ENCODE measurements at regions not wholly inside any gene's neighbourhood (a gene's known extent, or its start where the extent isn't known, plus 50 kb on each side); places are given as distances from the start of the nearest gene placed in this dataset.
"Not testable (repeated sequence)": the region's sequence is repeated elsewhere in the genome, so short reads cannot be mapped to it uniquely, and the experiment has no call there.

- FAIRE-seq; DNase-seq (ENCODE audit: extremely low spot score, insufficient read length, low read depth): not testable (repeated sequence)
These were observed 1183.2 kb upstream of the WWC1 start for GRCh38 chr5:167108266-167108665.

- DNase-seq (ENCODE audit: extremely low spot score, insufficient read length, low read depth) (no peak), FAIRE-seq (no peak)
These were observed 1178.9 kb upstream of the WWC1 start for GRCh38 chr5:167112556-167112955.

- FAIRE-seq (no peak), DNase-seq (ENCODE audit: extremely low spot score, insufficient read length, low read depth) (no peak)
These were observed 1169.2 kb upstream of the WWC1 start for GRCh38 chr5:167122267-167122666.

- FAIRE-seq (no peak), DNase-seq (ENCODE audit: extremely low spot score, insufficient read length, low read depth) (no peak)
These were observed 1168.3 kb upstream of the WWC1 start for GRCh38 chr5:167123126-167123525.

- DNase-seq (ENCODE audit: extremely low spot score, insufficient read length, low read depth) (no peak), FAIRE-seq (no peak)
These were observed 1162.9 kb upstream of the WWC1 start for GRCh38 chr5:167128581-167128980.

- no peak for DNase-seq (ENCODE audit: extremely low spot score, insufficient read length, low read depth)
- no peak for FAIRE-seq
These were observed 1150.7 kb upstream of the WWC1 start for GRCh38 chr5:167140548-167141291.

GRCh38 chr5:167143716-167144115 is 1147.7 kb upstream of the WWC1 start:
- no peak for DNase-seq (ENCODE audit: extremely low spot score, insufficient read length, low read depth)

GRCh38 chr5:167145841-167146240 is 1145.6 kb upstream of the WWC1 start:
- FAIRE-seq = no peak
- no peak for DNase-seq (ENCODE audit: extremely low spot score, insufficient read length, low read depth)

More at GRCh38 chr5:167143716-167144115, 1147.7 kb upstream of the WWC1 start:
- FAIRE-seq = no peak

GRCh38 chr5:167147879-167148278 is 1143.6 kb upstream of the WWC1 start:
- no peak for FAIRE-seq
- DNase-seq (ENCODE audit: extremely low spot score, insufficient read length, low read depth) = no peak

- FAIRE-seq = no peak
These were observed 1140.8 kb upstream of the WWC1 start for GRCh38 chr5:167150661-167151060.

GRCh38 chr5:167152561-167152960 is 1138.9 kb upstream of the WWC1 start:
- FAIRE-seq (no peak), DNase-seq (ENCODE audit: extremely low spot score, insufficient read length, low read depth) (no peak)

More at GRCh38 chr5:167150661-167151060, 1140.8 kb upstream of the WWC1 start:
- no peak for DNase-seq (ENCODE audit: extremely low spot score, insufficient read length, low read depth)

GRCh38 chr5:167155387-167156005 is 1135.9 kb upstream of the WWC1 start:
- DNase-seq (ENCODE audit: extremely low spot score, insufficient read length, low read depth) = no peak
- no peak for FAIRE-seq

GRCh38 chr5:167156446-167156845 is 1135.0 kb upstream of the WWC1 start:
- no peak for FAIRE-seq

GRCh38 chr5:167158588-167158987 is 1132.9 kb upstream of the WWC1 start:
- DNase-seq (ENCODE audit: extremely low spot score, insufficient read length, low read depth) (no peak), FAIRE-seq (no peak)

More at GRCh38 chr5:167156446-167156845, 1135.0 kb upstream of the WWC1 start:
- DNase-seq (ENCODE audit: extremely low spot score, insufficient read length, low read depth) = no peak

- DNase-seq (ENCODE audit: extremely low spot score, insufficient read length, low read depth) = no peak
- no peak for FAIRE-seq
These were observed 1131.1 kb upstream of the WWC1 start for GRCh38 chr5:167160388-167160787.

GRCh38 chr5:167166696-167167095 is 1124.7 kb upstream of the WWC1 start:
- no peak for FAIRE-seq

GRCh38 chr5:167167191-167167795 is 1124.2 kb upstream of the WWC1 start:
- FAIRE-seq (no peak), DNase-seq (ENCODE audit: extremely low spot score, insufficient read length, low read depth) (no peak)

More at GRCh38 chr5:167166696-167167095, 1124.7 kb upstream of the WWC1 start:
- no peak for DNase-seq (ENCODE audit: extremely low spot score, insufficient read length, low read depth)

- FAIRE-seq (no peak), DNase-seq (ENCODE audit: extremely low spot score, insufficient read length, low read depth) (no peak)
These were observed 1122.5 kb upstream of the WWC1 start for GRCh38 chr5:167168971-167169370.

GRCh38 chr5:167171056-167171455 is 1120.4 kb upstream of the WWC1 start:
- no peak for FAIRE-seq
- no peak for DNase-seq (ENCODE audit: extremely low spot score, insufficient read length, low read depth)

- no peak for FAIRE-seq
- no peak for DNase-seq (ENCODE audit: extremely low spot score, insufficient read length, low read depth)
These were observed 1113.7 kb upstream of the WWC1 start for GRCh38 chr5:167177736-167178135.

- DNase-seq (ENCODE audit: extremely low spot score, insufficient read length, low read depth) (no peak), FAIRE-seq (no peak)
These were observed 1110.5 kb upstream of the WWC1 start for GRCh38 chr5:167180906-167181305.

Measured in GM18507 (cell line).